ENCODE measurements at regions not wholly inside any gene's neighbourhood (a gene's known extent, or its start where the extent isn't known, plus 50 kb on each side); places are given as distances from the start of the nearest gene placed in this dataset.
A peak's percentile ranks its signal among the peaks of the same experiment; 100 is the strongest.

GRCh38 chr22:48672387-48672786 lies 1155.3 kb downstream of the BRD1 start:
- intact Hi-C loops (cut with DNase I): no loop called here
- ATAC-seq: no peak
- no peak for DNase-seq (ENCODE audit: missing footprints)

- intact Hi-C loops (cut with DNase I): no loop called here
- DNase-seq (ENCODE audit: missing footprints) (no peak), ATAC-seq (no peak)
Observed at GRCh38 chr22:48670731-48671130, 1156.9 kb downstream of the BRD1 start.

- intact Hi-C loops (cut with DNase I): no loop called here
- DNase-seq (ENCODE audit: missing footprints) (peak; percentile 13), ATAC-seq (no peak)
Observed at GRCh38 chr22:48669986-48670716, 1157.5 kb downstream of the BRD1 start.

GRCh38 chr22:48669226-48669625 lies 1158.4 kb downstream of the BRD1 start:
- ATAC-seq (no peak), DNase-seq (ENCODE audit: missing footprints) (peak; percentile 39)
- intact Hi-C loops (cut with DNase I): no loop called here

- ATAC-seq (no peak), DNase-seq (ENCODE audit: missing footprints) (peak; percentile 21)
- intact Hi-C loops (cut with DNase I): no loop called here
Observed at GRCh38 chr22:48667289-48667688, 1160.4 kb downstream of the BRD1 start.

GRCh38 chr22:48666620-48667019 lies 1161.1 kb downstream of the BRD1 start:
- ATAC-seq: no peak
- peak; percentile 9 for DNase-seq (ENCODE audit: missing footprints)
- intact Hi-C loops (cut with DNase I): no loop called here

- DNase-seq (ENCODE audit: missing footprints) (peak; percentile 26), ATAC-seq (no peak)
- intact Hi-C loops (cut with DNase I): no loop called here
Observed at GRCh38 chr22:48665311-48665995, 1162.2 kb downstream of the BRD1 start.

GRCh38 chr22:48664586-48664985 lies 1163.1 kb downstream of the BRD1 start:
- DNase-seq (ENCODE audit: missing footprints) (peak; percentile 11), ATAC-seq (no peak)

GRCh38 chr22:48663297-48663696 lies 1164.4 kb downstream of the BRD1 start:
- DNase-seq (ENCODE audit: missing footprints): peak; percentile 11
- intact Hi-C loops (cut with DNase I): no loop called here

More at GRCh38 chr22:48664586-48664985, 1163.1 kb downstream of the BRD1 start:
- intact Hi-C loops (cut with DNase I): no loop called here

GRCh38 chr22:48662476-48663135 lies 1165.1 kb downstream of the BRD1 start:
- ATAC-seq: no peak
- peak; percentile 31 for DNase-seq (ENCODE audit: missing footprints)
- intact Hi-C loops (cut with DNase I): no loop called here

More at GRCh38 chr22:48663297-48663696, 1164.4 kb downstream of the BRD1 start:
- no peak for ATAC-seq

GRCh38 chr22:48661984-48662383 lies 1165.7 kb downstream of the BRD1 start:
- DNase-seq (ENCODE audit: missing footprints) (peak; percentile 45), ATAC-seq (no peak)
- intact Hi-C loops (cut with DNase I): no loop called here

- intact Hi-C loops (cut with DNase I): no loop called here
- peak; percentile 16 for DNase-seq (ENCODE audit: missing footprints)
- ATAC-seq: no peak
Observed at GRCh38 chr22:48660790-48661740, 1166.6 kb downstream of the BRD1 start.

GRCh38 chr22:48660104-48660789 lies 1167.4 kb downstream of the BRD1 start:
- DNase-seq (ENCODE audit: missing footprints): peak; percentile 16
- intact Hi-C loops (cut with DNase I): no loop called here
- no peak for ATAC-seq

GRCh38 chr22:48659404-48659996 lies 1168.2 kb downstream of the BRD1 start:
- peak; percentile 41 for DNase-seq (ENCODE audit: missing footprints)

GRCh38 chr22:48658871-48659270 lies 1168.8 kb downstream of the BRD1 start:
- ATAC-seq (no peak), DNase-seq (ENCODE audit: missing footprints) (peak; percentile 32)
- intact Hi-C loops (cut with DNase I): no loop called here

More at GRCh38 chr22:48659404-48659996, 1168.2 kb downstream of the BRD1 start:
- peak; percentile 55 for ATAC-seq
- intact Hi-C loops (cut with DNase I): no loop called here

- intact Hi-C loops (cut with DNase I): no loop called here
- ATAC-seq (no peak), DNase-seq (ENCODE audit: missing footprints) (peak; percentile 1)
Observed at GRCh38 chr22:48658246-48658645, 1169.4 kb downstream of the BRD1 start.

GRCh38 chr22:48654492-48654891 lies 1173.2 kb downstream of the BRD1 start:
- DNase-seq (ENCODE audit: missing footprints) (no peak), ATAC-seq (no peak)
- intact Hi-C loops (cut with DNase I): no loop called here

- peak; percentile 13 for DNase-seq (ENCODE audit: missing footprints)
- intact Hi-C loops (cut with DNase I): no loop called here
- ATAC-seq: no peak
Observed at GRCh38 chr22:48653929-48654328, 1173.7 kb downstream of the BRD1 start.

All from Right ventricle myocardium inferior (tissue), 1 donor.